ENCODE measurements at regions not wholly inside any gene's neighbourhood (a gene's known extent, or its start where the extent isn't known, plus 50 kb on each side); places are given as distances from the start of the nearest gene placed in this dataset.
"Not testable (repeated sequence)": the region's sequence is repeated elsewhere in the genome, so short reads cannot be mapped to it uniquely, and the experiment has no call there.

DNA sequence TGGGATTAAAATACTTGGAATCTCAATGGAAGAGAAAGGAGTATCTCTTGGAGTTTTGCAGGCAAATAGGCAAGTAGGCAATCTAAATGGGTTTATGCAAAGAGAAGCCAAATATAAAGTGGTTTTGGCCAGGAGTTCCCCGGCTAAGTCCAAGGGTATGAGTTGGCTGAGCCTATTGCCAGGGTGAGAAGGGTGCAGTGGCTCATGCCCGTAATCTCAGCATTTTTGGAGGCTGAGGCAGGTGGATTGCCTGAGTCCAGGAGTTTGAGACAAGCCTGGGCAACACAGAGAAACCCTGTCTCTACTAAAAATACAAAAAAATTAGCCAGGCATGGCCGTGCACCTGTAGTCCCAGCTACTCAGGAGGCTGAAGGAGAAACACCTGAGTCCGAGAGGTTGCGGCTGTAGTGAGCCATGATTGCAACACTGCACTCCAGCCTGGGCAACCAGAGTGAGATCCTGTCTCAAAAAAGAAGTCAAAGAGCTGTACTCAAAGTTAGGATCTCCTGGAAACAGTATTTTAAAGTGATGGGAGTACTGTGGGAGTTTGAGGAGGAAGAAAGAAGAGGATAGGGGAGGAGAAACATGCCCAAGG lies 130.4 kb upstream of the RAB18 start:
- Histone ChIP-seq H2AFZ (ENCODE audit: insufficient read depth, low read depth, low read length, poor library complexity, severe bottlenecking) (no peak overlapping the region), H3K27me3 (ENCODE audit: control insufficient read depth in 2 of 2, insufficient read depth in 2 of 2, low read length in 2 of 2) (no peaks in the 10 kb centered on the region), H3K79me2 (ENCODE audit: insufficient read depth, low read length) (no peaks in the 10 kb centered on the region), H3K4me1 (ENCODE audit: control insufficient read depth in 1 of 2, insufficient read depth in 2 of 2, low read length in 2 of 2) (no peaks in the 10 kb centered on the region), H4K20me1 (ENCODE audit: insufficient read depth, low read length) (no peaks in the 10 kb centered on the region), H3K36me3 (replicated peaks in 1 of 2; ENCODE audit: control insufficient read depth in 1 of 2, insufficient read depth in 2 of 2, low read length in 2 of 2) (no peaks in the 10 kb centered on the region), H3K4me2 (replicated peaks; ENCODE audit: extremely low read depth, low read length, poor library complexity, severe bottlenecking) (no peak overlapping the region), H3K9me3 (replicated peaks in 1 of 2; ENCODE audit: control insufficient read depth in 1 of 2, insufficient read depth in 1 of 2, low read length in 2 of 2) (no peaks in the 10 kb centered on the region), H3K27ac (ENCODE audit: low read depth in 1 of 2, low read length in 2 of 2) (no peak overlapping the region), H3K4me3 (replicated peaks in 1 of 3; ENCODE audit: low read depth in 2 of 3, low read length in 3 of 3) (no peak overlapping the region), H3K9ac (ENCODE audit: insufficient read depth, low read length, poor library complexity, severe bottlenecking) (no peak overlapping the region)
- H3K4me1 Mint-ChIP-seq, result peaks cover 5% of the 10 kb centered on the region
- intact Hi-C loops (cut with micrococcal nuclease), result no loop called here
- no peak overlapping the region for H3K27ac Mint-ChIP-seq
- WGBS (ENCODE audit: insufficient coverage), result 74% methylated on average over 4 of the region's 5 CpGs
- no peak overlapping the region for H3K4me3 Mint-ChIP-seq
- no peaks in the 10 kb centered on the region for H3K36me3 Mint-ChIP-seq
- no peaks in the 10 kb centered on the region for H3K9me3 Mint-ChIP-seq
- no peak for DNase-seq
- TF ChIP-seq, protein P1, sequence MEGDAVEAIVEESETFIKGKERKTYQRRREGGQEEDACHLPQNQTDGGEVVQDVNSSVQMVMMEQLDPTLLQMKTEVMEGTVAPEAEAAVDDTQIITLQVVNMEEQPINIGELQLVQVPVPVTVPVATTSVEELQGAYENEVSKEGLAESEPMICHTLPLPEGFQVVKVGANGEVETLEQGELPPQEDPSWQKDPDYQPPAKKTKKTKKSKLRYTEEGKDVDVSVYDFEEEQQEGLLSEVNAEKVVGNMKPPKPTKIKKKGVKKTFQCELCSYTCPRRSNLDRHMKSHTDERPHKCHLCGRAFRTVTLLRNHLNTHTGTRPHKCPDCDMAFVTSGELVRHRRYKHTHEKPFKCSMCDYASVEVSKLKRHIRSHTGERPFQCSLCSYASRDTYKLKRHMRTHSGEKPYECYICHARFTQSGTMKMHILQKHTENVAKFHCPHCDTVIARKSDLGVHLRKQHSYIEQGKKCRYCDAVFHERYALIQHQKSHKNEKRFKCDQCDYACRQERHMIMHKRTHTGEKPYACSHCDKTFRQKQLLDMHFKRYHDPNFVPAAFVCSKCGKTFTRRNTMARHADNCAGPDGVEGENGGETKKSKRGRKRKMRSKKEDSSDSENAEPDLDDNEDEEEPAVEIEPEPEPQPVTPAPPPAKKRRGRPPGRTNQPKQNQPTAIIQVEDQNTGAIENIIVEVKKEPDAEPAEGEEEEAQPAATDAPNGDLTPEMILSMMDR (IDR thresholded peaks at IDR 0.05), result no peak
- peaks cover 0 to 3% (median 0%) of the 10 kb centered on the region in 3 donors for H3K27me3 Mint-ChIP-seq (ENCODE audit: low read depth in 3 of 3)

DNA sequence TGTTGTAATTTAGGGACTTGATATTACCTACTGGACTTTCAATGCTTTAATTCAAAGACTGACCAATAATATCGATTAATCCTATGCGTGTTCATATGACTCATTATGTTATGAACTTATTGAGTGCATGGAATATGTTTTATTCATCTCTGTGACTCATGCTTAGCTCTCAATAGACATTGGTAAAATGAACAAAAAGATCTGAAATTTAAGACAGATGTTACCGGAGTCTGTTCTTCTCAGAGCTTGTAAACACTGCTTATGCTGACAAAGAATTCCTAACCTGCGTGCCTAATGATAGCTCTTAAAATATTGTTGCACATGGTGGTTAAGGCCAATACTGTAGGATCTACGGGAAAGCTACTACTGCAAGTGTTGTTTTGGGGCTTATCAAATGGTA lies 131.5 kb upstream of the ACBD5 start:
- H2AFZ ChIP-seq (ENCODE audit: insufficient read depth, low read depth, low read length, poor library complexity, severe bottlenecking), result no peak overlapping the region
- intact Hi-C loops (cut with micrococcal nuclease), result no loop called here
- no peak overlapping the region for H3K27ac ChIP-seq (ENCODE audit: low read depth in 1 of 2, low read length in 2 of 2)
- no peaks in the 10 kb centered on the region for H4K20me1 ChIP-seq (ENCODE audit: insufficient read depth, low read length)
- no peaks in the 10 kb centered on the region for H3K9me3 ChIP-seq (replicated peaks in 1 of 2; ENCODE audit: control insufficient read depth in 1 of 2, insufficient read depth in 1 of 2, low read length in 2 of 2)
- no peaks in the 10 kb centered on the region for H3K4me1 ChIP-seq (ENCODE audit: control insufficient read depth in 1 of 2, insufficient read depth in 2 of 2, low read length in 2 of 2)
- no peak overlapping the region for H3K9ac ChIP-seq (ENCODE audit: insufficient read depth, low read length, poor library complexity, severe bottlenecking)
- TF ChIP-seq, protein P1 (IDR thresholded peaks at IDR 0.05), result no peak
- H3K4me2 ChIP-seq (replicated peaks; ENCODE audit: extremely low read depth, low read length, poor library complexity, severe bottlenecking), result no peak overlapping the region
- peaks cover 5% of the 10 kb centered on the region for H3K4me1 Mint-ChIP-seq
- peaks cover 1 to 3% (median 3%) of the 10 kb centered on the region in 3 donors for H3K27me3 Mint-ChIP-seq (ENCODE audit: low read depth in 3 of 3)
- H3K27me3 ChIP-seq (ENCODE audit: control insufficient read depth in 2 of 2, insufficient read depth in 2 of 2, low read length in 2 of 2), result no peaks in the 10 kb centered on the region
- no peaks in the 10 kb centered on the region for H3K9me3 Mint-ChIP-seq
- no peaks in the 10 kb centered on the region for H3K36me3 ChIP-seq (replicated peaks in 1 of 2; ENCODE audit: control insufficient read depth in 1 of 2, insufficient read depth in 2 of 2, low read length in 2 of 2)
- WGBS (ENCODE audit: insufficient coverage), result 100% methylated on average over 1 of the region's 5 CpGs
- H3K4me3 Mint-ChIP-seq, result no peak overlapping the region
- H3K4me3 ChIP-seq (replicated peaks in 1 of 3; ENCODE audit: low read depth in 2 of 3, low read length in 3 of 3), result no peak overlapping the region
- peak overlapping the region in 1 of 7 donors; percentile 5 for H3K27ac Mint-ChIP-seq
- H3K79me2 ChIP-seq (ENCODE audit: insufficient read depth, low read length), result no peaks in the 10 kb centered on the region
- no peak for DNase-seq
- no peaks in the 10 kb centered on the region for H3K36me3 Mint-ChIP-seq

DNA sequence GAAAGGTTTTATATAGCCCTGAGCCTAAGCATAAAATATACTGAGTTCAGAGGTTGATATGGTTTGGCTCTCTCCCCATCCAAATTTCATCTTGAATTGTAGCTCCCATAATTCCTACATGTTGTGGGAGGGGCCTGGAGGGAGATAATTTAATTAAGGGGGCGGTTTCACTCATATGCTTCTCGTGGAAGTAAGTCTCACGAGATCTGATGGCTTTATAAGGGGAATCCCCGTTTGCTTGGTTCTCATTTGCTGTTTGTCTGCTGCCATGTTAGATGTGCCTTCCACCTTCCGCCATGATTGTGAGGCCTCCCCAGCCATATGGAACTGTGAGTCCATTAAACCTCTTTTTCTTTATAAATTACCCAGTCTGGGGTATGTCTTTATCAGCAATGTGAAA lies 130.8 kb upstream of the ACBD5 start:
- H3K4me2 ChIP-seq (replicated peaks; ENCODE audit: extremely low read depth, low read length, poor library complexity, severe bottlenecking); H3K79me2 ChIP-seq (ENCODE audit: insufficient read depth, low read length); H3K4me3 ChIP-seq (replicated peaks in 1 of 3; ENCODE audit: low read depth in 2 of 3, low read length in 3 of 3); H3K36me3 Mint-ChIP-seq; H3K4me3 Mint-ChIP-seq; DNase-seq; H3K27me3 Mint-ChIP-seq (ENCODE audit: low read depth in 3 of 3); H3K36me3 ChIP-seq (replicated peaks in 1 of 2; ENCODE audit: control insufficient read depth in 1 of 2, insufficient read depth in 2 of 2, low read length in 2 of 2); H2AFZ ChIP-seq (ENCODE audit: insufficient read depth, low read depth, low read length, poor library complexity, severe bottlenecking); H3K27ac ChIP-seq (ENCODE audit: low read depth in 1 of 2, low read length in 2 of 2); H4K20me1 ChIP-seq (ENCODE audit: insufficient read depth, low read length); H3K9me3 Mint-ChIP-seq; H3K9ac ChIP-seq (ENCODE audit: insufficient read depth, low read length, poor library complexity, severe bottlenecking); H3K9me3 ChIP-seq (replicated peaks in 1 of 2; ENCODE audit: control insufficient read depth in 1 of 2, insufficient read depth in 1 of 2, low read length in 2 of 2); H3K27me3 ChIP-seq (ENCODE audit: control insufficient read depth in 2 of 2, insufficient read depth in 2 of 2, low read length in 2 of 2); H3K4me1 ChIP-seq (ENCODE audit: control insufficient read depth in 1 of 2, insufficient read depth in 2 of 2, low read length in 2 of 2); intact Hi-C loops (cut with micrococcal nuclease); H3K27ac Mint-ChIP-seq; H3K4me1 Mint-ChIP-seq: not testable (repeated sequence)
- no CpG with 5 or more reads among the region's 5 CpGs for WGBS (ENCODE audit: insufficient coverage)

Measured in CD14-positive monocyte (primary cell).